HG02973 (cell line): ENCODE measurements at regions not wholly inside any gene's neighbourhood (a gene's known extent, or its start where the extent isn't known, plus 50 kb on each side); places are given as distances from the start of the nearest gene placed in this dataset.
"Not testable (repeated sequence)": the region's sequence is repeated elsewhere in the genome, so short reads cannot be mapped to it uniquely, and the experiment has no call there.

ENCODE experiments used
- ATAC-seq: cut with Tn5 transposase; IDR thresholded peaks from one replicate; pipeline ENCODE4 v1.9.1; 2021; ENCODE audit warnings: moderate library complexity; ENCODE audit not compliant: unreplicated experiment

DNA sequence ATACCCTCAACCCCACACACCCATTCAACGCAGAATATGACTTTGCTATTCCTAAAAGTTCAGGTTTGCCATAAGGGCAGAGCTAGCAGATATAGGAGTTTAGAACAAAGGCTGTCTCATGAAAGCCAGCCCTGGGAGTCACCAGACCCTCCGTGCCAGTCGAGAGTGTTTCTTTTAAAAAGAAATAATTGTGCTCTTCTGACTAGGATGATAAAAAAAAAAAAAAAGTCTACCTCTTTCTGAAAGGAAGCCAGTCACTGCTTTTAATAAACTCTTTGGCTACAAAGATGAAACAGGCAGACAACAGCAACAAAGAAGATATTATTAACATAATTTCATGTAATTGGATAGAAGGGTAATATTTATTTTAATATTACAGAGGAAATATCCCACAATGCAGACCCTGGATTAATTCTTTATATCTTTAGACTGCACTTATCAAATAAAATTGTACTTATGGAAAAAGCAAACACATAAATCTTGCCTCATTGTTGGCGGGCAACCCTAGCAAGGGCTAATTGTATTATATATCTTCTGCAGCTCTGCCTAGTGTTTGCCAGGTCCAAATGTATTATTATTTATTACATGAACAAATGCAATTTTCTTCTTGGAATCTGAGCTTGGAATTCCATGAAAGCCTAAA, 277.5 kb upstream of the DYNLRB2 start:
- no peak for ATAC-seq

DNA sequence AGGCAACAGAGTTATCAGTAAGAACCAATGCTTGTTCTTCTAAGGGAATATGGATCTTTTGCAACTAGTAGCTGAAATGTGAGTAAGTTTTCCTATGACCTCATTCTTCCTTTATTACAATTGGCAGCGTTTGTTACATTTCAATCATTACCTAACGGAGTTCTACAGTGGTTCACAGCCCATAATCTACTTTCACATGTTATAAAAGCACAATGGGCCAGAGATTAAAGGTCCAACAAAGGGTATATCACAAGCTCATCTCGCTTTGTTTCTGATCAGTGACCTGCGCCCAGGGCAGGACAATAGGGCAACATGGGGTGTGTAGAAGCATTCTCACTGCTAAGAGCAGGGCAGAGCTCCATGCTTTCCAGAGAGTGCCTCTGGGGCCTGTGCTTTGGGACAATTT, 279.9 kb upstream of the DYNLRB2 start:
- no peak for ATAC-seq

DNA sequence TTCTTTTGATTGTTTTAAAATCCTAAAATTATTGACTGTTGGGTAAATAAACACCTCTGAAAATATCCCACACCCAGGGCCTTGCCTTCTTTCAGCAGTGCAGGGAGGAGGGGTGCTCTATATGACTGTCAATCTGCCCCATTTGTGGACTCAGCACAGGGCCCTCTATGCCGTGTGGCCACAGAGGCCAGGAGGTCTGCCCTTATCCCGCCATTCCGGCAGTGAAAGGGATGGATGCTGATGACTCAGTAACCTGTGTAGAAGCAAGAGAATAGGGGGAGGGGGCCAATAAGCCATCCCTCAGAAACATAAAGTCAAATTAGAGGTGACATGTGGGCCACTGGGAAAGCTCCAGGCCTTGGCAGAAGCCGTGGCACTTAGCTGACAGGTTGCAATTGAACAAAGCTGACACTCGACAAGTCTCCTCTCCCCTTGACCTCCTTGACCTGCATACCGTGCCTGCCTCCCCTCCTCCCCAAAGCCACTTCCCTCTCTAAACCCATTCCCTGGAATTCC, 281.4 kb upstream of the DYNLRB2 start:
- ATAC-seq: no peak

DNA sequence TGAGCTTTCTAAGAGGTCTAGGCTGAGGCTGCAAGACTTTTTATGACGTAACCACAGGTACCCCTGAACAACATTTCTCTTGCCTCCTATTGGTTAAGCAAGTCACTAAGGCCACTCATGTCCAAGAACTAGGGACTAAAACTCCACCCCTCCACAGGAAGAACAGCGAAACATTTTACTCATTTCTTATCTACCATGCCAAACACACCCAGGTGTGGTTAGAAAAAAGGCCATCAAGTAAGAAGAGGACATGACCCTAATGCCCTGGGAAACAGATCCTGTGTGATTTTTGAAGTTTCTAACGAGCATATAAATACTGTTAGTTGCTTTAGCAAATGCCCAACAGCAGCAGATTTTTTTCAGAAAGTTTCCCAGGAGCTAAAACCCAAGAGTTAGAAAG, 282.4 kb upstream of the DYNLRB2 start:
- ATAC-seq: no peak

DNA sequence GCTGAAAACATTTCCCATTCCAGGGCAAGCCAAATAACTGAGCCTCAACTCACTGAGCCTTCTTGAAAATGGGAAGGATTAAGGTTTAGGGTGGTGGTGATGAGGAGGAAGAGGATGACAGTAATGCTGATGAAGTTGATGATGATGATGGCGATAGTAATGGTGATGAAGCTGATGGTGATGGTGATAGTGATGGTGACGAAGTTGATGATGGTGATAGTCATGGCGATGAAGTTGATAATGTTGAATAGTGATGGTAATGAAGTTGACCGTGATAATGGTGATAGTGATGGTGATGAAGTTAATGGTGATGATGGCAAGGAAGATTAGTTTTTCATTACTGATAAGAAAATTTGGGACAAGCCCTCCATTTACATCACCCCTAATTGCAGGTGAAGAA, 285.8 kb upstream of the DYNLRB2 start:
- ATAC-seq: no peak

DNA sequence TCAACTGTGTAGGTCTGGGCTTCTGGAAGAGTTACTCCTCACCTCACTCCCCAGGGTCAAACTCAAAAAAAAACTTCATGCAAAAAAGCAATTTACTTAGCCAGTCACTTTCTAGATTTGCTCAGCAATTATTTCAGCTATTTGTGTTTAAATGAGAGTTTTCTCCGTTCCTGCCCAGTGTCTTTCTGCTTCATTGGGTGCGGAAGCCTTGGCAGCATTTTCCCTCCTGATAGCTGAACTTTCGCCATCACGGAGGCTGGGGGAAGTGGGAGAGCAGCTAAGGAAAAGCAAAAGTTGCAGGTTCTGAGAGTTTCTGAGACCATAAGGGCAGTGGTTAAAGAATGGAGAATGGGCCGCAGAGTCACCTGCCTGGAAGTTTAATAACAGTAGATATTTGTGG, 287.1 kb upstream of the DYNLRB2 start:
- ATAC-seq: no peak

DNA sequence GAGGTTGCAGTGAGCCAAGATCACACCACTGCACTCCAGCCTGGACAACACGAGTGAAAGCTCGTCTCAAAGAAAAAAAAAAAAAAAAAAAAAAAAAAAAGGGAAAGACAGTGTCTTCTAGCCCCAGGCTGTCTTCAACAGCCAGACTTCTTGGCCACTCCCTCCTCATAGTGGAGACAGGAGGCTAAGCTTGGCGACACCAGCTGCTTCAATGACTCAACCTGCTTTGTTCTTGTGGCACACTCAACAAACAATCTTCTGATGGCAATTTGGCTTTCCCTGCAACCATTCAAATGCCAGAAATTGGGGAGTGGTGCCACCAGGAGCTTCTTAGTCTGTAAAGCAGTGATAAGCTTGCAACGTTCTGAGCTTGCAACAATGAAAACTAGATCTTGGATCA, 290.4 kb upstream of the DYNLRB2 start:
- ATAC-seq: no peak

DNA sequence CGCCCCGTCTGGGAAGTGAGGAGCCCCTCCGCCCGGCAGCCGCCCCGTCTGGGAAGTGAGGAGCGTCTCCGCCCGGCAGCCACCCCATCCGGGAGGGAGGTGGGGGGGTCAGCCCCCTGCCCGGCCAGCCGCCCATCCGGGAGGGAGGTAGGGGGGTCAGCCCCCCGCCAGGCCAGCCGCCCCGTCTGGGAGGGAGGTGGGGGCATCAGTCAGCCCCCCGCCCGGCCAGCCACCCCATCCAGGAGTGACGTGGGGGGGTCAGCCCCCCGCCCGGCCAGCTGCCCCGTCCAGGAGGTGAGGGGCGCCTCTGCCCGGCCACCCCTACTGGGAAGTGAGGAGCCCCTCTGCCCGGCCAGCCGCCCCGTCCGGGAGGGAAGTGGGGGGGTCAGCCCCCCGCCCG, 297.5 kb upstream of the DYNLRB2 start:
- ATAC-seq: not testable (repeated sequence)

DNA sequence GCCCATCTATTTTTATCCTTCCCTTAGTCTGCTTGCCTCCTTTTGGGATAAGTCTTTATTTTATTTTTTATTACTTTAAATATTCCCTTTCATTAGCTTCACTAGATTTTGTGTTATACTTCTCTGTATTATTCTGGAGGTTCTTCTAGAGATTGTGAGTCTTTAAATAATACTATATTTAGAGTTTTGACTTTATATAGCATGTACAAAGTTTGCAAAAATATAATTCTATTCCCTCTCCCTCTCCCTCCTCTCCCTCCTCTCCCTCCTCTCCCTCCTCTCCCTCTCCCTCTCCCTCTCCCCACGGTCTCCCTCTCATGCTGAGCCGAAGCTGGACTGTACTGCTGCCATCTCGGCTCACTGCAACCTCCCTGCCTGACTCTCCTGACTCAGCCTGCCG, 298.5 kb upstream of the DYNLRB2 start:
- not testable (repeated sequence) for ATAC-seq

DNA sequence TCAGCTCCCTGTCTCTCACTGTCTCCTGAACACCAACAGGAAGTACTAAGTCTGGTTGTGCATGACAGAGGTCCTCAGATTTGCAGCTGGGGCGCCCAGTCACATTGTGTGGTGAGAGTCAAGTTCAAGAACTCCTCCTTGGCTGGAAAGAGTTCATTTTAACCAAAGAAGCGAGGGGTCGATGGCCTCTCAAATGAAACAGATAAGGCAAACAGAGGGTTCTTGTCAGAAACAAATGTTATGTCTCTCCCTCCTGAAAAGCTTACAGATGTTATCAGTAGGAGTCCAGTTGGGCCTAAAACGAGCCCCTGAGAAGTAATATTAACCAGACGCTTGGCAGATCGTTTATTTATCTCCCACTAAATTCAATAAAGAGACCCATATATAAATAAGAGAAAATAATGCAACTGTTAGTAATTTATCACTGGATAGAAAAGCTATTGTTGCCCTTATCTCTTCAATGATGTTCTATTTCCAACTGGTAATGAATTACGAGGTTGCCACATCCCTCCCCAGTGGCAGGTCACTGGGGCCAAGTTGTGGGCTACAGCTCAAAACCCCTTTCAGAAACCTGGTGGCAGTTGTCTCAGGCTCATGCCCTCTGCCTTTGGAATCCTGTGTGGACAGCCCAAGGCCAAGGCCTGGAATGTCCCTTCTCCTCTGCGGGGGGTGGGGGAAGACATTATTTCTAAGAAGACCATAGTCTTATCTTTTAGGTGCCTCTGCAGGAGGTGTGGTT, 307.5 kb upstream of the DYNLRB2 start:
- ATAC-seq: no peak

DNA sequence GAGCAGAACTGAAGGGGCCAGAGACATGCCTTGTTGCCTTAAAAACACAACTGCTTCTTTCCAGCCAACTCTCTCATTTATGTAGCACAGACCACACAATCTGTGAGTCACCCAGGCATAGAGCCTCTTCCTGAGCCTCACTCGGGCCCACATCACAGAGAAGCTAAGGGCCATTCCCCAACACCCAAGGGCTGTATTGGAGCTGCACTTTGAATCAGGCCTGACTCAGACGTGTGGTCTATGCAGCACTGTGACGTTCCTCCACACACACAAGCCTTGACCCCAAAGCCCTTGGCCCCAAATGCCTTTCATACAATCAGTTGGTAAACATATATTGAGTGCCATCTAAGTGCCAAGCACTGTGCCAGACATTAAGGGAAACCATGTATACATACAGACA, 308.9 kb upstream of the DYNLRB2 start:
- ATAC-seq: peak; percentile 83

DNA sequence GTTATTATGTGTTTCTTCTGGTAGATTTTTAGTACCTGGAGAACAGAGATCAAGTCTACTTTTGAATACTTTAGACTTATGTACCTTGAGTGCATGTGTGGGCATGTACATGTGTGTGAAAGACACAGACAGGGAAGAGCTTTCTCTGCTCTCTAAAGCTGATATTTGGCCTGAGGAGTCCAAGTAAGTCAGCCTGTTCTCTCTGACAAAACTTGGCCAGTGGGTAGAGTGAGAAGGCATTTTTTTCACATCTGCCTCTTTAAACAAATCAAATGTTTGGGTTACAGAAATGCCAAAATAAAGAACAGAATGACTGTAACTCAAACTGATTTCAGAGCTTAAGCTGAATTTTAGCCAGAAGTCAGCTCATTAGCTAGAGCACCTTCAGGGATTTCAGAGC, 309.7 kb upstream of the DYNLRB2 start:
- no peak for ATAC-seq

DNA sequence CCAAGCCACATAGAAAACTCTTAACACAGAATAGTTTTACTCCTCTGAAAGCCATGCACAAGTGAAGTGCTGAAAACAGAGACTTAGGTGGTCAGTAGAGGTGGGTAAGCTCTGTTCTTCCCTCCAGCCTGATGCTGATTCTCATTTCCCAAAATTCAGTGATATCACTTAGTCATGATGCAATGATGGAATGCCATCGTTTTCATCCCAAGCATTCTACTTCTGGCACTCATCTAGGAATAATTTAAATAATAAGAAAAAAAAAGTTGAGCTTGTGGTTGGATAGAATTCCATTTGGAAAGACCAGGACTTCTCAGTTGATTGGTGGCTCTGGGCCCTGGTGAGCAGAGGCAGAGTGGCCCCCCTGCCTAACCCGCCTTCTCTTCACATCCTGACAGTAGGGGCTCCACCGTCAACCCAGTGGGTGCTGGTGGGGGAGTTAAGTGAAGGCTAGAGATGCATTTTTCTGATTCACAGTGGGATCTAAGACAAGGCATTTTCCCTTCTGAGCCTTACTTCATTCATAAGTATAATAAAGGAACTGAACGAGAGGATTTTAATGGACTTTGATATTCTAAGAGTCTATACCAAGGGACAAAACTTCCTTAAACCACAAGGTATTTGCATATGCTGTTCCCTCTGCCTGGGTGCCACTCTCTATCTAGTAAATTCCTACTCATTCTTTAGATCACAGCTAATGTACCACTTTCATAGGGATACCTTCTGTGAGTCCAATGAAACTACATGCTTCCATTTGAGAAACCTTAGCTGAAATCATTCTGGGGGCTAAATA, 310.3 kb upstream of the DYNLRB2 start:
- ATAC-seq: no peak

DNA sequence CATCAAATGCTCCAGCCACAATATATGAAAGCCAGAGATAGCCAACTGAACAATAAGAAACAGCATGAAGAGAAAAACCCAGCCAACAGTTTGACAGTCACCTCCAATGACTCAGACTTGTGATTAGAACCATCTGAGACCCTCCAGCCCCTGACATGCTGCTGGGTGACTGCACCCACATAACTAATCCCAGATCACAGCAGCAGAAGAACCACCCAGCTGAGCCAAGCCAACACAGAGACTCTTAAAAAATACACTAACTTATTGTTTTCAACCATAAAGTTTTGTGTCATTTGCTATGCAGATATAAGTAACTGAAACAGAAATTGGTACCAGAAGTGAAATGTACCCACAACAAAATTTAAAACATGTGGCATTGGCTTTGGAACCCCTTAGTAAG, 314.3 kb upstream of the DYNLRB2 start:
- ATAC-seq: no peak

DNA sequence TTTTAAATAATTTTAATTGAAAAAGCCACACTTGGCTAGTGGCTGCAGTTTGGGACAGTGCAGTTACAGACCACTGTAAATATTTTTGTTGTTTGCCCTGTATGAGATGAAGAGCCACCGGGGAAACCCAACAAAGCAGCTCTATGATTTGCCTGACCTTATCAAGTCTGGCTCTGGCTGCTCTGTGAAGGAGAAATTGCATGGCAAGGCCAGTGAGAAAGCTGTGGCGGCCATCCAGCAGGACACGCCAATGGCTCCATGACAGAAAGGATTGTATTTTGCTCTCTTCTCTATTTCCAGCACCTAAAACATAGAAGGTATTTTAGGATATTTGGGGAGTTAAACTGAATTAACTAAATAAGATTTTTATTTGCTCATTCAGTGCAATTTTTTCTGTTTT, 330.0 kb upstream of the DYNLRB2 start:
- no peak for ATAC-seq

DNA sequence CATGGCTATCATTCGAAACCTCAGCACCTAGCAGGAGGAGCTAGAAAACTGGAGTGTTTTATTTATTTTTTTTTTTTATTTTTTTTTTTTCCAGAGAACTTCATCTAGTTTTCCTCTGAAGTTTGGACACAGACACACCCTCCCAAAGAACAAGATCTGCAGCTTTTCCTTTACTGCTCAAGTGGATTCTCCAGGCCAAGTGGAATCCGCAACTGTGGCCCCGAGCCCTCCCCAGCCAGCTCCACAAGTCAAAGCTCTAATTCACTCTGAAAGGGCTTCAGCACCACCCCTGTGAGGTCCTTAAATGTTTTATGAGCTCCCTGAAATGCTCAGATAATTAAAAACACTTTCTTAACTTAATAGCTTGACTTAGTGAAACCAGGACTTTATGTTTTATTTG, 332.1 kb upstream of the DYNLRB2 start:
- ATAC-seq: no peak

DNA sequence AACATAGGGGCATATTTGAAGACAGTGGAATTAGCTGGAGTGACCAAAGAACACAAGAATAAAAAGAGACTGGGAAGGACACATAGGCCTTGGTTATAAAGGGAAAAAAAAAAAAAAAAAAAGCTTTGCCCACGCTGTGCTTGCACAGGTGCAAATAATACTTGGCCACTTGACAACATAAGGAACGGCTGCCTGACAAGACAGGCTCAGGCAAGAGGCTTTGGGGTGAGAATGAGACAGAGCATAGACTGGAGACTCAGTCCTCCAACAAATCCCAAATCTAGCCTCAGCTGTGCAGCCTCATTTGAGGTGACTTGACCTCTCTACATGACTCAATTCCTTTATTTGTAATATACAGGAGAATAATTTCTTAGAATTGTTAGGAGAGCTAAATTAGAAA, 332.8 kb upstream of the DYNLRB2 start:
- no peak for ATAC-seq

DNA sequence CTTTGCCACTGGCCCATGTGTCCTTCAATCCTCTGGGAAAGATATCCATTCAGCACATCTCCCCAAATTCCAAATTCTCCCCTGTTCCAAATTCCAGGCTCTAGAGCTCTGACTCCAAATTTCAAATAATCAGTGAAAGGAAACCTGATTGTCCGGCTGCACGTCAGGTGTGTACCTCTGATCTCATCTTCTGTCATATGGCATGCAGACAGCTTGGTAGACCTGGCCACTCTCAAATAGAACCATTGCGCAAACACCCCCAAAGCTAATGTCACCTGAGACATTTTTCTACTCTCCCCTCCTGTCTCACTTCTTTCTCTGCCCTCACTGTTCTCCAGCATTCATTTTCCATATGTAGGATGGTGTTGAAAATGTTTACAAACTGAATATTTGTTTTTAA, 337.0 kb upstream of the DYNLRB2 start:
- no peak for ATAC-seq

DNA sequence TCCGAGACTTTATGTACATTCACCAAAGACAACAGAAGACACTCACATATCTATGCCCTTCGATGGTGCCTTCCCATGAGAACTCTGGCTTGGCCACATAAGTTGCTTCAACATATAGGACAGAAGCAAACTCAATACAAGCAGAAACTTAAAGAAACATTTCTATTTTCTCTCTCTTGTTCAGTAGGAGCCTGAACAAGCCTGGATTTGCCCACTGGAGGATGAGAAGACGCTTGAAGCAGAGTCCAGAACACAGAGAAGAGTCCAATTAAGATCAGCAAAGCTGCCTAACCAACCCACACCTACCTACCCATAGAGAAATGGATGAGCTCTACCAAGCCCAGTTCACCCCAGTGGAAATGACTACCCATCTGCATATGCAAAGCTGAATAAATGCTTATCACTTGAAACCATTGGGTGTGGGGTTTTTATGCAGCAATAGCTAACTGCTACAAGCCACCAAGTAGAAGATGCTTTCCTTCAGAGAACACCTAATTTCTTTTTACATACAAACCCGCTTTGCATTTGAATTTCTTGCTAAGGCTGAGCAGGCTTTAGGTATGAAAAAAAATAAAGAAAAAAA, 337.9 kb upstream of the DYNLRB2 start:
- no peak for ATAC-seq

DNA sequence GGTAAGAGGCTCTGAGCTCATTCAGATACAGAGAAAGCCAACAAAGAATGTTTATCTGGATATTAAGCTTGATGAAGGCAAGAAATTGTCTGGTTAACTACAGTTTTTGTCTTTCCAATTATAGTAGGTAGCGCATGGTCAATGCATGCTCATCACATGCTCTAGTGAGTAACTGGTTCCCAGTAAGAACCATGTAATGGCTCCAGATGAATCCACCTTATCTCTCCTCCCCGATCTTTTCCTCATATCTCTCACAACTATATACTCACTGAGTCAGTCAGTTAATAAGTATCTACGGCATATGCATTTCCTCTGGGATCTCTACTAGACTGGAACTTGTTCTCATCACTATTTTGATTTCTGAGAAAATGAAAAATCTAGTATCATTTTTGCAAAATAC, 340.7 kb upstream of the DYNLRB2 start:
- no peak for ATAC-seq

DNA sequence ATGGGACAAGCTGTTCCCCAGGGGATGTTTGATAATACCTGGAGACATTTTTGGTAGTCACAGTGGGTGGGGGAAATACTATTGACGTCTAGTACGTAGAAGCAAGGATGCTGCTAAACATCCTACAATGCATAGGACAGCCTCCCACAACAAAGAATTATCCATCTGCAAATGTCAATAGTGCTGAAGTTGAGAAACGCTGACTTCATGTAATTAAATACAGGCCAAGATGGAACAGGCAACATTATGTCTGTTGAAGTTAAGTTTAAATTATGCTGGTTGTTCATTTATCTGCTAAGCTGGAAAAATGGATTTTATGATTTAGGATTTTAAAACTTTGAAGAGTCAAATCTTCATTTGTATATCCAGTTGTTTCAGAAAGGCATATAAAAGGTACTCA, 341.2 kb upstream of the DYNLRB2 start:
- no peak for ATAC-seq
